ENCODE measurements at regions not wholly inside any gene's neighbourhood (a gene's known extent, or its start where the extent isn't known, plus 50 kb on each side); places are given as distances from the start of the nearest gene placed in this dataset.

DNA sequence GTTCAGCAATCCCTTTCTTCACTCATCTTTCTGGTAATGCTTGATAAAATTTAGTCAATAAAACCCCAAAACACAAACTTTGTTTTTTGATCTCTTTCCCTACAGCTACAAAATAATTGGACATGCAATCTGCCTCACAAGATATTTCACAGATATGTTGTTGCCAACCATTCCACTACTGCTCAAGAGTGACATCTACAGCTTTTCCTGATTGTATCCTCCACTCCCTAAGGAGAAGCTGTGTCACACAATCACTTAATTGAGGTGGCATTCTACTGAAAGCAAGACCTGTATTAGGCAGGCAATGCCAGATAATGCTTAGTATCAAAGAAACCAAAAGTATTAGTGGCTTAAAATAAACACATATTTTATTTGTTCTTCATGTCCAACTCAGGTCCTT is 1646.2 kb upstream of the SPRY2 start (continued):
- TF ChIP-seq, protein P1, sequence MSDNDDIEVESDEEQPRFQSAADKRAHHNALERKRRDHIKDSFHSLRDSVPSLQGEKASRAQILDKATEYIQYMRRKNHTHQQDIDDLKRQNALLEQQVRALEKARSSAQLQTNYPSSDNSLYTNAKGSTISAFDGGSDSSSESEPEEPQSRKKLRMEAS (IDR thresholded peaks at IDR 0.05) = no peak
- TF ChIP-seq JUND (IDR thresholded peaks at IDR 0.05) (no peak), HNF4G (IDR thresholded peaks at IDR 0.05) (no peak)

- Histone ChIP-seq H3K9me3 (ENCODE audit: control insufficient read depth in 4 of 4, low read length in 3 of 4) (no peaks in the 10 kb centered on the region), H3K9ac (ENCODE audit: low read depth in 1 of 2, low read length in 2 of 2) (no peak overlapping the region), H3K36me3 (ENCODE audit: control insufficient read depth in 4 of 4, insufficient read depth in 3 of 4, low read depth in 1 of 4, low read length in 3 of 4) (no peaks in the 10 kb centered on the region), H3K27me3 (ENCODE audit: control insufficient read depth in 4 of 4, insufficient read depth in 4 of 4, low read length in 3 of 4) (no peaks in the 10 kb centered on the region), H3K27ac (ENCODE audit: low read depth in 1 of 2, low read length in 2 of 2) (no peak overlapping the region), H3K4me1 (ENCODE audit: control insufficient read depth in 4 of 4, insufficient read depth in 4 of 4, low read length in 3 of 4) (no peaks in the 10 kb centered on the region), H3K4me3 (ENCODE audit: low read depth in 1 of 3, low read length in 3 of 3) (no peak overlapping the region)
- no peak for DNase-seq (ENCODE audit: low spot score)
- WGBS = 49% methylated on average over 1 of the region's 1 CpG
- TF ChIP-seq EGR1 (IDR thresholded peaks at IDR 0.05; ENCODE audit: low read depth in 2 of 2) (no peak), RXRA (IDR thresholded peaks at IDR 0.05) (no peak), FOXA1 (IDR thresholded peaks at IDR 0.05) (no peak), TAF1 (conservative IDR thresholded peaks at IDR 0.05) (no peak), SP1 (IDR thresholded peaks at IDR 0.05) (no peak), ATF3 (IDR thresholded peaks at IDR 0.05) (no peak), HNF4G (IDR thresholded peaks at IDR 0.05) (no peak), YY1 (IDR thresholded peaks at IDR 0.05) (no peak)
- TF ChIP-seq, protein P1 (IDR thresholded peaks at IDR 0.05) = no peak
Observed at GRCh38 chr13:81986308-81986707, 1645.4 kb upstream of the SPRY2 start.

- TF ChIP-seq YY1 (IDR thresholded peaks at IDR 0.05) = no peak
- no peak for TF ChIP-seq GABPA (IDR thresholded peaks at IDR 0.05 in 1 of 2, conservative IDR thresholded peaks at IDR 0.05 in 1 of 2)
- TF ChIP-seq, protein P1 (IDR thresholded peaks at IDR 0.05) = no peak
- TF ChIP-seq FOXA1 (IDR thresholded peaks at IDR 0.05) = no peak
- TF ChIP-seq RXRA (IDR thresholded peaks at IDR 0.05) = no peak
- no peak for TF ChIP-seq EGR1 (IDR thresholded peaks at IDR 0.05; ENCODE audit: low read depth in 2 of 2)
- TF ChIP-seq HNF4A (conservative IDR thresholded peaks at IDR 0.05) = no peak
- TF ChIP-seq ZBTB33 (IDR thresholded peaks at IDR 0.05) = no peak
- no peak for TF ChIP-seq SP1 (IDR thresholded peaks at IDR 0.05)
- no peak for TF ChIP-seq JUND (IDR thresholded peaks at IDR 0.05)
- no peak for TF ChIP-seq HNF4G (IDR thresholded peaks at IDR 0.05)
- TF ChIP-seq FOXA2 (IDR thresholded peaks at IDR 0.05) = no peak
- no peak for TF ChIP-seq CTCF (IDR thresholded peaks at IDR 0.05; ENCODE audit: low read depth, low read length, missing input control)
- no peak overlapping the region for H3K27ac ChIP-seq (ENCODE audit: low read depth in 1 of 2, low read length in 2 of 2)
- no peak for DNase-seq (ENCODE audit: low spot score)
- H3K27me3 ChIP-seq (ENCODE audit: control insufficient read depth in 4 of 4, insufficient read depth in 4 of 4, low read length in 3 of 4) = no peaks in the 10 kb centered on the region
- no peak overlapping the region for H3K9ac ChIP-seq (ENCODE audit: low read depth in 1 of 2, low read length in 2 of 2)
- H3K4me3 ChIP-seq (ENCODE audit: low read depth in 1 of 3, low read length in 3 of 3) = no peak overlapping the region
- no peaks in the 10 kb centered on the region for H3K9me3 ChIP-seq (ENCODE audit: control insufficient read depth in 4 of 4, low read length in 3 of 4)
- no peaks in the 10 kb centered on the region for H3K4me1 ChIP-seq (ENCODE audit: control insufficient read depth in 4 of 4, insufficient read depth in 4 of 4, low read length in 3 of 4)
- no peaks in the 10 kb centered on the region for H3K36me3 ChIP-seq (ENCODE audit: control insufficient read depth in 4 of 4, insufficient read depth in 3 of 4, low read depth in 1 of 4, low read length in 3 of 4)
Observed at GRCh38 chr13:81957121-81957520, 1616.2 kb upstream of the SPRY2 start.
